Right lobe of liver (tissue), 4 donors: ENCODE measurements at regions not wholly inside any gene's neighbourhood (a gene's known extent, or its start where the extent isn't known, plus 50 kb on each side); places are given as distances from the start of the nearest gene placed in this dataset.

Experiments used
- POLR2A ChIP-seq: fragments of 450-650 bp; IDR thresholded peaks from one replicate; pipeline ENCODE4 v1.6.1; 2017; ENCODE audit warnings: antibody characterized with exemption, mild to moderate bottlenecking
- TF ChIP-seq, protein P1 (sequence below), 4 donors: fragments of 200-600 bp in 3 of 4; fragments of 450-650 bp in 1 of 4; IDR thresholded peaks; one replicate each; pipeline versions ENCODE4 v1.5.1 to v1.8.0; 2016 to 2022; ENCODE audit warnings: antibody characterized with exemption in 4 of 4, mild to moderate bottlenecking in 2 of 4
- donor health status: DM: no; HTN: no; CAD: no.
- donor health status: DM: no; HTN: no; CAD: no.
- donor health status: DM: no; HTN: yes; CAD: no.

DNA sequence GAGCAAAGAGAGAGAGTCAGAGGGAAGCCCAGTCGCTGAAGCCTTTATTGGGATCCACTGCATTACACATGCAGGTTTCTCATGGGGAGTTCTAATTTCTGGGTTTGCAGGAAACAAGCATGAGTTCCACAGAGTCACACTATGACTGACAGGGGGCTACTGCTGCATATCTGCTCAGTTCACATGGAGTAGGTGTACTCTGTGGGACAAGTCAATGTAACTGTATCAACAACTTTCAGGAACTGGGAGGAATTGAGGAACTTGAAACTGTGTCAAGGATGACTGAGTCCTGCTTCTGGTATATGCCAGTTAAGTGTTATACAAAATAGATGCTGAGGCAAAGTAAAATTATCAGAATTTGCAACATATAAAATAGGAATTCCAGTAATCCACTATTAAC lies 110.8 kb downstream of the NPAP1 start:
- TF ChIP-seq, protein P1, sequence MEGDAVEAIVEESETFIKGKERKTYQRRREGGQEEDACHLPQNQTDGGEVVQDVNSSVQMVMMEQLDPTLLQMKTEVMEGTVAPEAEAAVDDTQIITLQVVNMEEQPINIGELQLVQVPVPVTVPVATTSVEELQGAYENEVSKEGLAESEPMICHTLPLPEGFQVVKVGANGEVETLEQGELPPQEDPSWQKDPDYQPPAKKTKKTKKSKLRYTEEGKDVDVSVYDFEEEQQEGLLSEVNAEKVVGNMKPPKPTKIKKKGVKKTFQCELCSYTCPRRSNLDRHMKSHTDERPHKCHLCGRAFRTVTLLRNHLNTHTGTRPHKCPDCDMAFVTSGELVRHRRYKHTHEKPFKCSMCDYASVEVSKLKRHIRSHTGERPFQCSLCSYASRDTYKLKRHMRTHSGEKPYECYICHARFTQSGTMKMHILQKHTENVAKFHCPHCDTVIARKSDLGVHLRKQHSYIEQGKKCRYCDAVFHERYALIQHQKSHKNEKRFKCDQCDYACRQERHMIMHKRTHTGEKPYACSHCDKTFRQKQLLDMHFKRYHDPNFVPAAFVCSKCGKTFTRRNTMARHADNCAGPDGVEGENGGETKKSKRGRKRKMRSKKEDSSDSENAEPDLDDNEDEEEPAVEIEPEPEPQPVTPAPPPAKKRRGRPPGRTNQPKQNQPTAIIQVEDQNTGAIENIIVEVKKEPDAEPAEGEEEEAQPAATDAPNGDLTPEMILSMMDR (IDR thresholded peaks at IDR 0.05): no peak
- TF ChIP-seq POLR2A: no peak
